NCI-H82 (cell line): ENCODE measurements at regions not wholly inside any gene's neighbourhood (a gene's known extent, or its start where the extent isn't known, plus 50 kb on each side); places are given as distances from the start of the nearest gene placed in this dataset.
"Not testable (repeated sequence)": the region's sequence is repeated elsewhere in the genome, so short reads cannot be mapped to it uniquely, and the experiment has no call there.

Source experiments
- DNase-seq: peaks from one replicate; lab custom pipeline; 2025; lab: John Stamatoyannopoulos, UW

GRCh38 chr4:12173496-12173895, 744.8 kb upstream of the HS3ST1 start:
- DNase-seq = no peak

- DNase-seq = no peak
Measured at GRCh38 chr4:12172198-12172973, 743.7 kb upstream of the HS3ST1 start.

GRCh38 chr4:12170308-12170707, 741.6 kb upstream of the HS3ST1 start:
- no peak for DNase-seq

GRCh38 chr4:12165616-12166015, 736.9 kb upstream of the HS3ST1 start:
- no peak for DNase-seq

GRCh38 chr4:12146339-12146738, 717.6 kb upstream of the HS3ST1 start:
- DNase-seq = no peak

GRCh38 chr4:12145768-12146167, 717.1 kb upstream of the HS3ST1 start:
- DNase-seq = no peak

GRCh38 chr4:12145106-12145505, 716.4 kb upstream of the HS3ST1 start:
- no peak for DNase-seq

- no peak for DNase-seq
Measured at GRCh38 chr4:12144051-12144450, 715.4 kb upstream of the HS3ST1 start.

- no peak for DNase-seq
Measured at GRCh38 chr4:12140864-12141263, 712.2 kb upstream of the HS3ST1 start.

- DNase-seq = no peak
Measured at GRCh38 chr4:12139296-12139695, 710.6 kb upstream of the HS3ST1 start.

- no peak for DNase-seq
Measured at GRCh38 chr4:12138488-12138887, 709.8 kb upstream of the HS3ST1 start.

GRCh38 chr4:12137575-12137974, 708.9 kb upstream of the HS3ST1 start:
- no peak for DNase-seq

GRCh38 chr4:12126474-12126873, 697.8 kb upstream of the HS3ST1 start:
- no peak for DNase-seq

- DNase-seq = no peak
Measured at GRCh38 chr4:12124138-12124537, 695.4 kb upstream of the HS3ST1 start.

- no peak for DNase-seq
Measured at GRCh38 chr4:12123707-12124106, 695.0 kb upstream of the HS3ST1 start.

GRCh38 chr4:12122316-12122715, 693.6 kb upstream of the HS3ST1 start:
- no peak for DNase-seq

- DNase-seq = no peak
Measured at GRCh38 chr4:12120968-12121367, 692.3 kb upstream of the HS3ST1 start.

GRCh38 chr4:12118651-12119213, 690.0 kb upstream of the HS3ST1 start:
- DNase-seq = no peak

GRCh38 chr4:12116009-12116552, 687.4 kb upstream of the HS3ST1 start:
- DNase-seq = no peak

GRCh38 chr4:12110627-12111026, 681.9 kb upstream of the HS3ST1 start:
- no peak for DNase-seq

GRCh38 chr4:12109056-12109455, 680.4 kb upstream of the HS3ST1 start:
- not testable (repeated sequence) for DNase-seq

- no peak for DNase-seq
Measured at GRCh38 chr4:12105519-12105918, 676.8 kb upstream of the HS3ST1 start.

GRCh38 chr4:12089920-12090319, 661.2 kb upstream of the HS3ST1 start:
- not testable (repeated sequence) for DNase-seq

GRCh38 chr4:12084690-12085089, 656.0 kb upstream of the HS3ST1 start:
- DNase-seq = no peak
